ENCODE measurements at regions not wholly inside any gene's neighbourhood (a gene's known extent, or its start where the extent isn't known, plus 50 kb on each side); places are given as distances from the start of the nearest gene placed in this dataset.

DNA sequence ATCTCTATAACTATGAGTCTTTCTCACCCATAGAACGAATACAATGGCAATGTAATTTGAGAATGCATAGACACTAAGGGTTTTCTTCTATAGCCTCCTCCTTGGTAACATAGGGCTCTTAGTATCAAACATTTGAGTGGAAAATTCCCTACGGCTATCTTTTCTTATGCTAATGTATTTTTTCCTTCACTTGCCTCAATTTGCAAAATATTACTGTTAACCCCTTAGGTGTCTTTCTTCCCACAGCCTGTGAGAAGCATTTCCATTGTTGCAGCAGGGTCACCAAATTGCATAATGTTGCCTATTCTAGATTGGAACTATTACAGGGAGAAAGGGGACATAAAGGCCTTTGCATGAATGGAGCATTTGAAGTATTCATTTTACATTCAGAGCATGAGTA, 140.5 kb upstream of the RAPGEF2 start:
- no peak for TF ChIP-seq CTCF (IDR thresholded peaks at IDR 0.05; ENCODE audit: low read depth, low read length, poor library complexity, severe bottlenecking)
- TF ChIP-seq EZH2phosphoT487 (IDR thresholded peaks at IDR 0.05; ENCODE audit: borderline replicate concordance, low read length), result no peak

Data from DOHH2 (cell line).